Peyer's patch (tissue), 4 donors: ENCODE measurements at regions not wholly inside any gene's neighbourhood (a gene's known extent, or its start where the extent isn't known, plus 50 kb on each side); places are given as distances from the start of the nearest gene placed in this dataset.

ENCODE experiments used
- CTCF ChIP-seq, 6 experiments: fragments of 450-650 bp in 4 of 6; fragments of 200-600 bp in 2 of 6; sonication (generic) in 1 of 6; IDR thresholded peaks; one replicate each; pipeline ENCODE4 v1.5.1; 2017 to 2019; ENCODE audit warnings: antibody characterized with exemption in 6 of 6, mild to moderate bottlenecking in 3 of 6, moderate library complexity in 1 of 6
- POLR2A ChIP-seq, 2 donors: fragments of 450-650 bp; IDR thresholded peaks; one replicate each; pipeline ENCODE4 v1.5.1; 2017; ENCODE audit warnings: antibody characterized with exemption in 2 of 2, mild to moderate bottlenecking in 2 of 2, moderate library complexity in 2 of 2

DNA sequence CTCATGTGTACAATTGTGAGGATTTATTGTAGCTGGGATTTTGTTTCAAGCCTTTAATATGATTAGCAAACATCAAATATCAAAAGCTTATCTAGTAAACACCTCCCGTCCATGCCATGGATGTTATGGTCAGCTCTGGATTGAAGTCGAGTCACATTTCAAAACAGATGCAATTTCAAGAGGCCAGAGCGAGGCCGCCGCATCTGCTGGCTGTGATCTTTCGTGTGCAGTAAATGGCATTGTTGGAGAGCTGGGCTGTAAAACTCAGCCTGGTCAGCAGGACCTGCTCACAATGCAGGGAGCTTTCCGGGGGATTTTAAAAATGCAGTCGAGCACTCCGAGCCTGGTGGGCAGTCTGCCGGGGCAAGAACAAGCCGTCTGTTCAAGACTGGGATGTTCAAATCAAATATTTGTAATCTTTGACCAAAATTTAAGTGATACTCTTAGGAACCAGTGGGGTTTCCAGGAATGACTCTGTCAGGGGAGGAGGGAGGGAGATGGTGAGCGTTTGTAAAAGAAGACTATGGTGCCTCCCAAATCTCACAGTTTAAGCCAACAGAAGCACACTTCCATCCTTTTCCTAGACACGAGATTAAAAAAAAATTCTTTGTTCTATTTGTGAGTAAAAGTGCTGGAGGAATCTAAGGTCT, 97.6 kb downstream of the MYCN start:
- TF ChIP-seq POLR2A (IDR thresholded peaks at IDR 0.05) (no peak), CTCF (IDR thresholded peaks at IDR 0.05) (no peak)
